ENCODE measurements at regions not wholly inside any gene's neighbourhood (a gene's known extent, or its start where the extent isn't known, plus 50 kb on each side); places are given as distances from the start of the nearest gene placed in this dataset.

DNA sequence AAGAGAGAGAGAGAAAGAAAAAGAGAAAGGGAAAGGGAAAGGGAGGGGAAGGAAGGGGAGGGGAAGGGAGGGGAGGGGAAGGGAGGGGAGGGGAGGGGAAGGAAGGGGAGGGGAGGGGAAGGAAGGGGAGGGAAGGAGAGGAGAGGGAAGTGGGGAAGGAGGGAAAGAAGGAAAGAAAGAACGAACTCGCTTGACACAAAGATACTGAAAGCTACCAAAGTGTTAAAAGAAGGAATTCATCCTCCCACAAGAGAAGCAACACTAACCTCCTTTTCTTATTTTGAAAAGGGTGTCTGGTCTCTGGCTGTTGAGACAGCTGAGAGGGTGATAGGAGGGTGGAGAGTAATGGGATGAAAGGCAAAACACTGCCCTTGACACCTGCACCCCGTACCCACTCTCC, 172.6 kb downstream of the SHANK2 start:
- TF ChIP-seq, protein P1, sequence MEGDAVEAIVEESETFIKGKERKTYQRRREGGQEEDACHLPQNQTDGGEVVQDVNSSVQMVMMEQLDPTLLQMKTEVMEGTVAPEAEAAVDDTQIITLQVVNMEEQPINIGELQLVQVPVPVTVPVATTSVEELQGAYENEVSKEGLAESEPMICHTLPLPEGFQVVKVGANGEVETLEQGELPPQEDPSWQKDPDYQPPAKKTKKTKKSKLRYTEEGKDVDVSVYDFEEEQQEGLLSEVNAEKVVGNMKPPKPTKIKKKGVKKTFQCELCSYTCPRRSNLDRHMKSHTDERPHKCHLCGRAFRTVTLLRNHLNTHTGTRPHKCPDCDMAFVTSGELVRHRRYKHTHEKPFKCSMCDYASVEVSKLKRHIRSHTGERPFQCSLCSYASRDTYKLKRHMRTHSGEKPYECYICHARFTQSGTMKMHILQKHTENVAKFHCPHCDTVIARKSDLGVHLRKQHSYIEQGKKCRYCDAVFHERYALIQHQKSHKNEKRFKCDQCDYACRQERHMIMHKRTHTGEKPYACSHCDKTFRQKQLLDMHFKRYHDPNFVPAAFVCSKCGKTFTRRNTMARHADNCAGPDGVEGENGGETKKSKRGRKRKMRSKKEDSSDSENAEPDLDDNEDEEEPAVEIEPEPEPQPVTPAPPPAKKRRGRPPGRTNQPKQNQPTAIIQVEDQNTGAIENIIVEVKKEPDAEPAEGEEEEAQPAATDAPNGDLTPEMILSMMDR (IDR thresholded peaks at IDR 0.05; ENCODE audit: insufficient read depth, low read depth, low read length): no peak
- no peak for TF ChIP-seq EZH2 (IDR thresholded peaks at IDR 0.05; ENCODE audit: insufficient read depth, low read length)
- DNase-seq (ENCODE audit: low read depth): no peak

DNA sequence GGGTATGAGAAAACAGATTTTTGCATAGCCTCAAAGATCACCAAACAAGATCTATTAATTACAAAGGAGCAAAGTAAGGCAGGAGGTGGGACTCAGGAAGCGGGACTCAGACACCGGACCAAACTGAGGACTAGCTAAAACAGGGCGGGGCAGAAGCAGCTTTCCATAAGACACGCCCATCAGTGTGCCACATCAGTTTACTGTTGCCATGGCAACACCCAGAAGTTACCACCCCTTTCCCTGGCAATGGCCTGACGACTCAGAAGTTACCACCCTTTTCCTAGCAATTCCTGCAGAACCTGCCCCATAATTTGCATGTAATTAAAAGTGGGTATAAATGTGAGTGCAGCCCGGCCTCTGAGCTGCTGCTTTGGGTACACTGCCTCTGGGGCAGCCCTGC, 173.9 kb downstream of the SHANK2 start:
- H3K4me1 Mint-ChIP-seq (ENCODE audit: low read depth, unreplicated experiment): no peaks in the 10 kb centered on the region
- no peak for FAIRE-seq
- H3K4me1 ChIP-seq (ENCODE audit: insufficient read depth, low read length): no peaks in the 10 kb centered on the region

More for the DNA sequence above, 172.6 kb downstream of the SHANK2 start:
- H4K20me1 ChIP-seq (ENCODE audit: insufficient read depth, low read length): no peaks in the 10 kb centered on the region
- H3K27ac Mint-ChIP-seq (ENCODE audit: unreplicated experiment): no peak overlapping the region
- no peak overlapping the region for H2AFZ ChIP-seq (ENCODE audit: low read depth, low read length)
- no peaks in the 10 kb centered on the region for H3K36me3 Mint-ChIP-seq (ENCODE audit: low read depth, unreplicated experiment)
- H3K4me3 Mint-ChIP-seq (ENCODE audit: unreplicated experiment): no peak overlapping the region
- no peak overlapping the region for H3K9ac ChIP-seq (ENCODE audit: low read length)
- H3K9me3 ChIP-seq (ENCODE audit: insufficient read depth, low read depth, low read length): peaks cover 3% of the 10 kb centered on the region
- no peaks in the 10 kb centered on the region for H3K27me3 ChIP-seq (ENCODE audit: insufficient read depth, low read length)
- peaks cover 5% of the 10 kb centered on the region for H3K27me3 Mint-ChIP-seq (ENCODE audit: low read depth, unreplicated experiment)
- no peaks in the 10 kb centered on the region for H3K79me2 ChIP-seq (ENCODE audit: insufficient read depth, low read length)
- H3K27ac ChIP-seq (ENCODE audit: low read depth, low read length): no peak overlapping the region
- H3K4me2 ChIP-seq (ENCODE audit: low read length): no peak overlapping the region
- no peaks in the 10 kb centered on the region for H3K4me1 ChIP-seq (ENCODE audit: insufficient read depth, low read length)
- FAIRE-seq: no peak
- H3K36me3 ChIP-seq (ENCODE audit: insufficient read depth, low read length): no peaks in the 10 kb centered on the region
- no peak overlapping the region for H3K4me3 ChIP-seq (ENCODE audit: insufficient read depth, low read depth, low read length)
- peaks cover 3% of the 10 kb centered on the region for H3K9me3 Mint-ChIP-seq (ENCODE audit: unreplicated experiment)
- no peaks in the 10 kb centered on the region for H3K4me1 Mint-ChIP-seq (ENCODE audit: low read depth, unreplicated experiment)

More for the DNA sequence above, 173.9 kb downstream of the SHANK2 start:
- H2AFZ ChIP-seq (ENCODE audit: low read depth, low read length): no peak overlapping the region
- TF ChIP-seq, protein P1 (IDR thresholded peaks at IDR 0.05; ENCODE audit: insufficient read depth, low read depth, low read length): no peak
- no peak for TF ChIP-seq EZH2 (IDR thresholded peaks at IDR 0.05; ENCODE audit: insufficient read depth, low read length)
- H3K27me3 ChIP-seq (ENCODE audit: insufficient read depth, low read length): no peaks in the 10 kb centered on the region
- H3K9me3 ChIP-seq (ENCODE audit: insufficient read depth, low read depth, low read length): peaks cover 3% of the 10 kb centered on the region
- Mint-ChIP-seq H3K9me3 (ENCODE audit: unreplicated experiment) (peaks cover 3% of the 10 kb centered on the region), H3K4me3 (ENCODE audit: unreplicated experiment) (no peak overlapping the region), H3K27ac (ENCODE audit: unreplicated experiment) (no peak overlapping the region), H3K27me3 (ENCODE audit: low read depth, unreplicated experiment) (peaks cover 5% of the 10 kb centered on the region), H3K36me3 (ENCODE audit: low read depth, unreplicated experiment) (no peaks in the 10 kb centered on the region)
- no peak overlapping the region for H3K27ac ChIP-seq (ENCODE audit: low read depth, low read length)
- H3K36me3 ChIP-seq (ENCODE audit: insufficient read depth, low read length): no peaks in the 10 kb centered on the region
- H3K79me2 ChIP-seq (ENCODE audit: insufficient read depth, low read length): no peaks in the 10 kb centered on the region
- H3K4me3 ChIP-seq (ENCODE audit: insufficient read depth, low read depth, low read length): no peak overlapping the region
- H3K4me2 ChIP-seq (ENCODE audit: low read length): no peak overlapping the region
- H3K9ac ChIP-seq (ENCODE audit: low read length): no peak overlapping the region
- no peaks in the 10 kb centered on the region for H4K20me1 ChIP-seq (ENCODE audit: insufficient read depth, low read length)
- no peak for DNase-seq (ENCODE audit: low read depth)
